DMS53 treated with DMSO at 0.1 percent for 48 hours (cell line): ENCODE measurements at regions not wholly inside any gene's neighbourhood (a gene's known extent, or its start where the extent isn't known, plus 50 kb on each side); places are given as distances from the start of the nearest gene placed in this dataset.

Experiments
- DNase-seq: peaks from one replicate; lab custom pipeline; 2025; ENCODE audit not compliant: unreplicated experiment; lab: John Stamatoyannopoulos, UW

DNA sequence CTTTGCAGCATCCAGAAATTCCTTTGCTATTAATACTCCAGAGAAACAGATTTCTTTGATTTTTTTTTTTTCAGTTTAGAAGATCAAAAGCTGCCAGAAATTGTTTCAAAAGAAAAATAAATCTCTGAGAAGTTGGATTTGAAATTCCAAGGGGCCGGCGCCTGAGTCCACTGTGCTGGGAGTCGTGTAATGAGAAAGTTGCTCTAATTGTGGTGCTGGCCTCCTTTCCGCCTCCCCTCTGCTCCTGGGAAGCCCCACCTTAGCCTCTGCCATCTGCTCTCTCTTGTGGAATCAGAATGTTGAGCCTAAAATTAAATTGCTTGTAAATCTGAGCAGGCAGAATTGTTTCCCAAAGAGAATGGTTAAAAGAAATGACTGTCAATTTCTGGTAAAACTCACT, 93.3 kb downstream of the EMX2 start:
- DNase-seq = no peak

DNA sequence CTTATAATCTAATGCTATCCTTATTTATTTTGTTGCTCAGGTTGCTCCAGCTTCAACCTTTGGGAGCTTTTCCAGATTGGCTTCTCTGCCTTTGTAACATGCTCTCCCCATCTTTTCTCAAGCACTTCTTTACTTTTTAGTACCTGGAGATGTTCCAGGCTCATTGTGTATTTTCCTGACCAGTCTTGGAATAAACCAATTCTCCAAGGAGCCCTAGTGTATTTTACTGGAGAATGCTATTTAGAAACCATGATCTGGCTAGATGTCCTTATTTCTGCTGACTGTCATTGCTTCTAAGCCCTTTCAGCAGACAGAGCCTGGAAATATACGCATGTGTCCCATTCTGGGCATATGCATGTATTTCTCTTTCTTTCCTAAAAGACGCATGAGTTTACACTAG, 95.7 kb downstream of the EMX2 start:
- no peak for DNase-seq

DNA sequence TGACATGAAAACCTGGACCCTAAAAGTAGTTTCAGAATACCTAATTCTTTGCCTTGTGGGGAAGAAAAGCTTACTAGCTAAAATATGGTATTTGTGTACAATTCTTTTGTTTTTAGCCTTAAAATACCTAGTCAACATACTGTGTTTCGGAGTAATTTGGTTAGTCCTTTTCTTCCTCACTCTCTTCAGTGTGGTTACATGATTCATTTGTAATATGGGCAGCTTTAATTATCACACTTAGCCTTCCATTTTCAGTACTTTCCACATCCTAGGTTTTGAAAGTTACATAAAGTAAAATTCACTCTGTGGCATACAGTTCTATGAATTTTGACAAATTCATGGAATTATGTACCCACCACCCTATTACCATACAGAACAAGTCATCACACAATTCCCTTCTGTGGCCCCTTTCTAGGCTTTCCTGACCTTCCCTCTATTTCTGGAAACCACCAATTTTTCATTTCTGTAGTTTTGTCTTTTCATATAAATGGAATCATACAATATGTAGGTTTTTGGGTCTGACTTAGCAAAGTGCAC, 96.2 kb downstream of the EMX2 start:
- DNase-seq = no peak

DNA sequence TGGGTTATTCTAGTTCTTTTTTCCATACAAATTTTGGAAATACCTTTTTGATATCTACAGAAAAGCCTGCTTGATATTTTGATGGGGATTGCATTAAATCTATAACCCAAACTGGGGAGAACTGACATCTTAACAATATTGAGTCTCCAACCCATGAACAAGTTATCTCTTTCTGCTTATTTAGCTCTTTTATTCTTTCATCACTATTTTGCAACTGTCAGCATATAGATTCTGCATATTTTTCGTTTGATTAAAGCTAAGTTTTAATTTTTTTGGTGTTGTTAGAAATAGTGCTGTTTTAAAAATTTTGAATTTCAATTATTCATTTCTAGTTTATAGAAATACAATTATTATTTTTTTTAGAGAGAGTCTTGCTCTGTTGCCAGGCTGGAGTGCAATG, 97.9 kb downstream of the EMX2 start:
- DNase-seq = no peak

DNA sequence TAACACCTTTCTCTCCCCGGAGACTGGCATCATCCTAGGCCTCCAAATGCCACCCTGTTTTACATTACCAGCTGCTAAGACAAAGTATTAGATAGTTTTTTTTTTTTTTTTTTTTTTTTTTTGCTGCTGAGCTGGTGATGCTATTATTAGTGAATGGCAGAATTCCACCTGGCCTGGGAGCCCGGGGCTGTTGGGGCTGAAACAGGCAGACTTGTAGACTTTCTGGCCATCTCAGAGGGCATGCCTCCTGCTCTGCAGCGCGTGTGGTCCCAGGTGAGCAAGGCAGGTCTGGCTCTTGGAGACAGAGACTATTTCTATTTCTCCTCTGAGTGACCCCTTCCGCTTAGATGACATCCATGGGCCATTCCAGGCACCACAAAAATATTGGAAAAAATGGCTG, 104.2 kb downstream of the EMX2 start:
- no peak for DNase-seq

DNA sequence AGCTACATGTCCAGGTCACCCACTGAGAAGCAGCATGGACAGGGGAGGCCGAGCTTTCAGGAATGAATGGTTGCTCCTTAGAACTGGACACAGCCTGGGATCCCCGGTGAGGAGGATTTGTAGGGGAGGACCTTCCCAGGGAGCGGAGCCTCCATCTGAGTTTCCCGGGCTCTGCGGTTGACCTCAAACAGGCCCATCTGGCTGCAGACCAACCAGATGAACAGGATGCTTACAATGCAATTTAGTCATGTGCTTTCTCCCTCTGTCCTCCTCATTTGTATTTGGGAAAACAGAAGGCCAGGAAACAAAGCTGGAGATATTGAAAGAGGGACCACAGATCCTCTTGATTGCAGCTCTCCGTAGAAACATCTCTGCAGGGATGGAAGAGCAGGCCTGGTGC, 104.8 kb downstream of the EMX2 start:
- no peak for DNase-seq

DNA sequence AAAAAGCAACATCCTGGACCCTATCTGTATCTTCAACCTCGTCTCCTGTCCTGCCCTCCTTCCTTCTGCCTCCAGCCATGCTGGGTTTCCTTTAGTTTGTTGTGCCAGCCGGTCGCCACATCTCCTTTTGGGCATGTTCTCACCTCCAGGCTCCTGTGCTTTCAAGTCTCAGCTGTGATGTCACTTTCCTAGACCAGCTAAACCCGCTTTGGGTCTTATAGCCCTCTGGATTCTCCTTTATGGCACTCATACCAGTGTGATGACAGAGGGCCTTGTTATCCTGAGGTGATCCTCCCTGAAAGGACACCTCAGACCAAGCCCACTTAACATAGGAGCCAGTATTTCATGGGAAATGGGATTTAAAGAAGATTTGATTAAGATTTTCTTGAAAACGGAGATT, 108.6 kb downstream of the EMX2 start:
- DNase-seq = no peak

DNA sequence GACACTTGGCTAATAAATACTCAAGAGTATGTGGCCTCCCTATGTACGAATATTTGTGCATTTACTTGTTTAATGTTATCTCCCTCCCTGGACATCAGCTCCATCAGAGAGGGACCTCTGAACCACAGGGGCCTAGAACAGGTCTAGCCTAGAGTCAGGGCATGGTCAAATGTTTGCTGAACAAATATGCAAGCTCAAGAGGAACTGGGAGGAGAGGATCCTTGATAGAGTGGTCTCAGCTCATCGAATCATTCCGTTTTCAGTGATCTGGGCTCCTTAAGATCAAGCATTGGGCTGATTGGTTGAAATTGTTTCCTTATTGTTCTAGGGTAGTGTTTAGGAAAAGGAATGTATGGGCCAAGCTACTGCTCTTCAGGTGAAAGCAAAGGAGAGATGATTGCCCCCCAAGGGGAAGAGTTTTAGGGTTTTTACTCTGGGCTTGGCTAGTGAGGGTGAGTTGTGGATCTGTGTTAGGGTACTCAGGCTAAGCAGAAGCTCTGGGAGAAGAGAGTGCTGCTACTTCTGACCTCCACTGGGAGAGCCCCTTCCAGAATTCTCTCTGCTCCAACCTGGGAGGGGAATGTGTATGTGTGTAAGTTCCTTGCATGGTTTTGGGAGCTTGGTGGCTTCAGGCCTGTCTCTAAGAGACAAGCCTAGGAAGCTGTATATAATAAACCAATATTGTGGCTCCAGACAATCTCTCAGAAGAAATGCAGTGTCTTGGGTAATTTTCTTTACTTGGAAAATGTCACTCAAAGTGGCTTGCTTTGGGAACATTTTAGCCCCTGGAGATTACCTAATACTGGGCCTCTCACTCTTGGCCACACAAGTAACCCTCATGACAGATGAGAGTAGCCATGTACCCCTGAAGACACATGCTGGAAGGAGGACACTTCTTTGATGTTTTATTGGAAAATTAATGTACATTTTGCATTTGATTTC, 110.0 kb downstream of the EMX2 start:
- no peak for DNase-seq

DNA sequence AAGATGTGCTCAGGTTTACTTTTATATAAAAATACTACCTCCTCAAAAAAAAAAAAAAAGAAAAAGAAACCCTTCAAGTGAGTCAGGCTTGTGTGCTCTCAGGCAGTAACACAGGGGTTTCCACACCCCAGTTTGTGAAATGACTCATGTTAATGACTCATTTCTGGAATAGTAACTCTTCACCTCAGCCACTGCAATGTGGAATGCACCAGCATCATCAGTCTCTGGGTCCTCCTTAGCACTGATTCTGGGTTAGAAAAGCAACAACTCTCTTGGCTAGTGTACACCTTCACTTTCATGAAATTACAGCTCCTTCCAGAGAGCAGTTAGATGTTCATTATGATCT, 110.6 kb downstream of the EMX2 start:
- DNase-seq = no peak

DNA sequence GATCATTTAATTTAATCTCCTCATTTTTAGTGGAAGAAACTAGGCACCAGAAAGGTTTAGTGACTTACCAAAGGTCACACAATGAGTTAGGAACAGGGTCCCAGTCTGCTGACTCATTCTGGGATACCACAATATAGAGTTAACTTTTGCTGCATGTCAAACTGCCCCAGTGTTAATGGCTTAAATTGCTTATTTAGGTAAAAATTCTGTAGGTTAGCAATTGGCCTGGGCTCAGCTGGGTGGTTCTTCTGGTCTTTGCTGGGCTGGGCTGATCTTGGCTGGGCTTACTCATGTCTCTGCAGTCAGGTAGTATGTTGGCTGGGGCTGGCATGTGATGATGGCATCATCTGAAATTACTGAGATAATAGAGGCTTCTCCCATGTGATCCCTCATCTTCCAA, 111.6 kb downstream of the EMX2 start:
- DNase-seq = no peak

DNA sequence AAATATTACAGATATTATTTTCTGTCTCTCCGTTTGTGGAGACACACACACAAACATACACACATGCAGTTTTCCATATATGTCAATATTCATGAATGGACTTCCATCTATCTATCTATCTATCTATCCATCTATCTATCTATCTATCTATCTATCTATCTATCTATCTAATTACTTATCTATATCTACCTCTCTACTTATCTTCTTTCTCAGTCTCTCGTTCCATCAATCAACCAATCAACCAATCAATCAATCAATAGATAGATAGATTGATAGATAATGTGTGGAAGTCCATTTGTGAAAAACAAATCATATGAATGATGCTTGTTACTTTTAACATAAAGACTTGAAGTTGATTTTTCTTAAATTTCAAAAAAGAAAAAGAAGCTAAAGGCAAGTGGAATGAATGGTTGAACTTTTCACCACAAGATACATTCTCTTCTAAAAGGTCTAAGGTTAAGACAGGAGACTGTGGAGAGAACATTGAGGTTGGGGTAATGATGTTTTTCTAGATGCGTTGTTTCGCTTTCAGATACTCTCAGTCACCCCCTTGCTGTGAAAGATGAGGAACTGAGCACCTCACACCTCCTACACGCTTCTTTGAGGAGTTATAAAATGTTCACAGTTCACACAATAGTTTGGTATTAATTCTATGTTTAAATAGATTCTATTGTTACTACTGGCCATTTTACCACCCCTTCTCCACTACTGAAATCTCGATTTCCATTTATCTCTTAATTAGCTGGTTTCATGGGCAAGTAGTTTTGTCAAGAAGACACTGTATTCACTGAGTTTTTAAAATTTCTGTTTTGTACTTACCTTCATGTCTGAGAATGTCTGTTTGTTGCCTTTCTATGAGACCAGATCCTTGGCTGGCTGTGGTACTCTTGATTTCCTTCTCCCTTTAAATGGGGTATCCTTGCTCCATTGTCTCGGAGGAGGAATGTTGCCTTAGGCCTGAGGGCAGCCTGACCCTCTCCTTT, 114.1 kb downstream of the EMX2 start:
- DNase-seq = no peak

DNA sequence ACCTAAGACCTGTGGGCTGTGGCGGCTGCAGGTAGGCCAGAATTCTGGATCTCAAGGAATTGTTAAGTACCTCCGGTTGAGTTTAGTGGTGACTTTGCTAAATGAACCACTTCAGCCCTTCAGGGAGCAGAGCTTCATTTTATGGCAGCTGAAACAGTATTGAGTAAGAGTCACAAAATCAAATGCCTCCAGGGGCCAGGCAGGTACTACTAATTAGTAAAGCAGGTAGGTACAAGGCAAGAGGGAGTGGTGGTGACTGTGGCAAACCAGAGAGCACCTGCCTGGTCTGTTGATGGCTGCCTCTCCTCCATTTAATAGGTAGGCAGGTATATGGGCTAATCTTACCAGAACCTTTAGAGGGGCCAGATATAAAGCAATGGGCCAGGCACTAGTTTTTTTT, 118.8 kb downstream of the EMX2 start:
- no peak for DNase-seq

DNA sequence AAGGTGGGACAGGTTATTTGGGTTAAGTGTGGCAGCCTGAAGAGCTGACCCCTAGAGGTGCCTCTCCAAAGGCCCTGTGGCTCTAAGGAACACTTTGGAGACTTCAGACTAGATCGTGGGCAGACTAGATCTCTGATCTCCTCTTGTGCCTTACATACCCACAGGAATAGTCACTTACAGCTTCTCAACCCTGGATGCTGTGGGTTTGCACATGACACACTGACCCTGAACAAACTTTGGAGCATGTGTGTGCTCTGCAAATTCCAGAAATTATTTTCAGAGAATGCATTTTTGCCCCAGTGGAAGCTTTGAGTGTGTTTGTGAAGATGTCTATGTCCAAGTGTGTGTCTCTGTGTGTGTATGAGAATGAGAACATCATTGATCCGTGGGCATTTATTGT, 119.6 kb downstream of the EMX2 start:
- no peak for DNase-seq

DNA sequence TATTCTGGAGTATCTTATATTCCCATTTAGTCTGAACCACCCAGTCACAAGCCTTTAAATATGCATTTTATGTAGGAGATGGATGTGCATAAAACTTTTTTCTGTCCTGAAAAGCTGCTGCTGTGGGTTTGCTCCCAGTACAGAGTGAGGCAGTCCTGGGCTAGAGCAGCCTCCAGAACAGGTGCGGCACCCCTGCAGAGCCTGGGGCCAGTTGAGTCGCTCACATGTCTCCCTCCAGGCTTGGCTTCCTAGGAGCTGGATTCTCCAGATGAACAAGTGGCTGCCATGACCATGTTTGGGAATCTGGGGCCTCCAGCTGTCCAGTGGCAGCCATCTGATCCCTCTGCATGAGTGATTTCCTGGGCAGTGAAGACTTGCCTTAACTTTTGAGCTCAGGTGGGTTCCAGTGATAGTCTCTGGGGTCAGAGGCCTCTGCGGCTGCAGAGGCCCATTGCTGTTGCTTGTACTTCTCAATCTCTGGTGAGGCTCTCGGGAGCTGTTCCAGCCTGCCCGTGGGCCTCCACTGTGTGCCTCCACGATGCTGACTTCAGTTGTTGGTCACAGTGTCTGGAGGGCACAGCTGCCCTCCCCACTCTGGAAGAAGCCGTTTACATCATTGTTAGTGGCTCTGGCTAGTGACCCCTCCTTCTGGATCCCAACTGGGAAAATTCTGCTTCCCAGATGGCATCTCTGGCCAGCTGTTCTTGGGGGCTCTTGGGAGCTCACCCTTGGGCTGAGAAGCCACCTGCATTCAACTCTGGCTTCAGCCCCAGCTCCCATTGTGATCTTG, 120.4 kb downstream of the EMX2 start:
- DNase-seq = no peak

DNA sequence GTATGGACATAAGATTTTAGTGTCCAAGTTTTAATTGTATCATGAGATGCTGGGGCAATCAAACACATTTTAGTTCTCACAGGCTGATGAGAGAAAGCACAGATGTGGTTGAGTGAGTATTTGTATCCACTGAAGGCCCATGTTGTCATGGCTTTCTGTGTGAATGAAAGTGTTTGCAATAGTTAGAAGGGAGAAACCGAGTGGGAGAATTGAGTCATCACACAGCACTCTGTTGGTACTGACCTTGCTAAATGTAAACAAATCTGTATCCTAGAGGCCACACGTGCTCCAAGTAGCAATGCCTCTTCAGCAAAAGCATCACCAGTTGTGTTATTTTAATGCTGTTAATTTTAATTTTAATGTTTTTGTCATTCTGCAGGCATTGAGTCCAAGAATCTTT, 121.2 kb downstream of the EMX2 start:
- no peak for DNase-seq

DNA sequence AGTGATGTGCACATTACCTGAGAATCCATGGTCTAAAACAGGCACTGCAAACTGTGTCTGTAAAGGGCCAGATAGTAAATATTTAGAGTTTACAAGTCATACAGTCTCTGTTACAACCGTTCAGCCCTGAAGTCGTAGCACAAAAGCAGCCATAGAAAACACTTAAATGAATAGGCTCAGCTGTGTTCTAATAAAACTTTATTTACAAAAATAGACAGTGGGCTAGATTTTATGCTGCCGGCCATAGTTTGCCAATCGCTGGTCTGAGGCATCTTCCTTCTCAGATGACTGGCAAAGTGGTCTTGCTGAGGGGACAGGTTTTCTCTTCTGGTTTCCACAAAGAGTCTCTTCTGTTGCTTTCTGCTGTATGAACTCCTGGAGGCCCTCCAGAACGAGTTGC, 121.7 kb downstream of the EMX2 start:
- DNase-seq = no peak

DNA sequence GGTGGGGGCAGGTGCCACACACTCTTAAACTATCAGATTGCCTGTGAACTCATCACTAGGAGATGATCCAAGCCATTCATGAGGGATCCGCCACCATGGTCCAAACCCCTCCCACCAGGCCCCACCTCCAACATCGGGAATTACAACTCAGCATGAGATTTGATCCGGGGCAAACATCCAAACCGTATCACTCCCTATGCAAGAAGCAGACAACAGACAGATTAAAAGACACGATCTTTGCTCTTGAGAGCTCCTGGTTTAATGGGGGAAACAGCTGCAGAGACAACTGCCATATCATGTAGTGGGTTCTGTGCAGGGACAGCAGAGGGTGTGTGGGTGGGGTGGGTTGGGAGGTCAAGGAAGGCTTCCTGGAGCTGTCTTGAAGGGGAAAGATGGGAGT, 123.6 kb downstream of the EMX2 start:
- no peak for DNase-seq

DNA sequence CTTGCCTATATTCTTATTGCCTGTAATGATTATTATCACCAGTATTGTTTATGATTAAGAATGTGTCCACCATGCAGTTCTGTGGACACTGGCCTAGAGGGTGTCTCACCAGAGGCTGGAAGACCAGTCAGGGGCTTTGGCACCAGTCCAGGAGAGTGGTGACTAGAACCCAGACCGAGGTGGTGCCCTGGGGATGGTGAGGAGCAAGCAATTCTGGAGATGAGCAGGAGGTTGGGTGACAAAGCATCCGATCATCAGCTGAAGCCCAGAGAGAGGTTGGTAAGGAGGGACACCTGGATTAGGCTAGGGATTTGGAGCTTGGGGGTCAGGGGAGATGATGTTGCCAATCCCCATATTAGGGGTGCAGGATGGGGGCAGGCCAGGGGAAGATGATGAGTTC, 124.4 kb downstream of the EMX2 start:
- no peak for DNase-seq

DNA sequence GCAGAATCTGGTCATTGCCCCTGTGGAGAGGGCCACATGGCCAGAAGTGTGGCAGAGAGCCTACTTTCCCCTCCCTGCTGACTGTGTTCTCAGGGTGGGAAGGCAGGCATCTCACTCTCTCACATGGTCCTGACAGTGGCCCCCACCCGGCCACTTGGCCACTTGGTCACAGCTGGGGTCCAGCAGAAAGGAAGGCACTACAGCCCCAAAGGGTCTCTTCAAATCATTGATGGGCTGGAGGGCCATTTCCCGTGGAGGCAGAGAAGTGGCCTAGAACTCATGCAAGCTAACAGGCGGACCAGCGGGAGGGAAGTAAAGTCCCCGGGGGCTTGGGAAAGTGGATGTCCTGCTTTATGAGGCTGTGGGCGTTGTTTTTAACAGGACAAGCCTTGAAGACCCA, 125.3 kb downstream of the EMX2 start:
- DNase-seq = no peak

DNA sequence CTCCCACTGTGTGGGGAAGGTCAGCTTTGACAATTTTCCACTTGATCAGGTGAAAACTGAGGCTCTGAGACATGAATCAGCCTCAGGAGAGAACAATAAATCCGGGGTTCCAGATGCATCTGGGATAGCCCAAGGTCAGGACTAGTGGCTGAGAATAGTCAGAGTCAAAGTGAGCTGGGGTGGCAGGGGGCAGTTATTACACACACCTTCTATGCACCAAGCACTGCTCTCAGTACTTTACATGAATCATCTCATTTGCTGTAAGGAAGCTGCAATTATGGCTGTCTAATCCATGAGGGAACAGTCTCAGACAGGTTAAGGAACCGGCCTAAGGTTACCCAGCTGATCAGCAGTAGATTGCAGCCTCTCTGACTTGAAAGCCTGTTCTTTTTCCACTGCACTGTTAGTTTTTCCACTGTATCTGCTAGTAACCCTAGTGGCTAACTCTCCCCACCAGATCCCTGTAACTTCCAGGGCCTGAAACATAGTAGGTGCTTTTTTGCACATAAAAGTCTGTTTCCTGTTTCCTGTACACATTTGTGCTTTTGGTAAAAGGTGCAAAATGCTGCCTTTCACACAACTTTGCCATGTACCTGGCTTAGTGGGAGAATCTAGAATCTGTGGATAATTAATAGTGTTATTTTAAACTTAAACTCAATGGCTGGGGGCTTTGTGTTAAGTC, 125.9 kb downstream of the EMX2 start:
- DNase-seq = no peak
